SK-N-SH (cell line): ENCODE measurements at regions not wholly inside any gene's neighbourhood (a gene's known extent, or its start where the extent isn't known, plus 50 kb on each side); places are given as distances from the start of the nearest gene placed in this dataset.

Experiments used
- CTCF ChIA-PET: fragments of 300-600, 350-600 bp; formaldehyde crosslinking; extraction: SDS; loops from one replicate; lab custom pipeline; 2021; lab: Yijun Ruan, JAX
- POLR2A ChIA-PET: fragments of 350-600 bp; sonication (Branson Sonifier 250); formaldehyde crosslinking; extraction: SDS; loops from one replicate; lab custom pipeline; 2020; ENCODE audit warnings: antibody characterized with exemption, inconsistent platforms; lab: Yijun Ruan, JAX
- DNase-seq: peaks from one replicate; pipeline ENCODE4 v3.0.0; 2012
- H2AFZ ChIP-seq: fragments of 200-600 bp; sonication (generic); 2 replicates; pipeline ENCODE4 v1.8.1; 2016; ENCODE audit warnings: antibody characterized with exemption, mild to moderate bottlenecking, low read depth
- H3F3A ChIP-seq: fragments of 200-600 bp; sonication (generic); replicated peaks from 2 replicates; pipeline ENCODE3; 2016; ENCODE audit warnings: antibody characterized with exemption, mild to moderate bottlenecking; ENCODE audit not compliant: insufficient read depth
- H3K27ac ChIP-seq, 2 experiments: fragments of 200-500 bp in 1 of 2; fragments of 200-600 bp in 1 of 2; sonication (Bioruptor generic) in 1 of 2; sonication (generic), shearing (Covaris generic) in 1 of 2; 2 replicates each; pipeline versions ENCODE4 v1.5.1 to v1.6.1; 2014 to 2016; ENCODE audit warnings: low read depth in 2 of 2, inconsistent platforms in 1 of 2, low read length in 1 of 2, mild to moderate bottlenecking in 1 of 2, mixed read lengths in 1 of 2
- H3K27me3 ChIP-seq: fragments of 200-600 bp; sonication (generic), shearing (Covaris generic); 2 replicates; pipeline ENCODE4 v1.6.1; 2016; ENCODE audit warnings: mixed run types; ENCODE audit not compliant: insufficient read depth
- H3K36me3 ChIP-seq, 2 experiments: fragments of 200-500 bp in 1 of 2; fragments of 200-600 bp in 1 of 2; sonication (Bioruptor generic) in 1 of 2; sonication (generic) in 1 of 2; replicated peaks in 1 of 2; 2 replicates each; pipeline versions ENCODE3 to v1.5.1; 2014 to 2016; ENCODE audit warnings: low read length in 1 of 2, mild to moderate bottlenecking in 1 of 2; ENCODE audit not compliant: insufficient read depth in 2 of 2, control insufficient read depth in 1 of 2
- H3K4me1 ChIP-seq, 2 experiments: fragments of 200-500 bp in 1 of 2; fragments of 200-600 bp in 1 of 2; sonication (Bioruptor generic) in 1 of 2; sonication (generic), shearing (Covaris generic) in 1 of 2; 2 replicates each; pipeline versions ENCODE4 v1.5.1 to v1.6.1; 2014 to 2016; ENCODE audit warnings: low read depth in 1 of 2, low read length in 1 of 2, mixed run types in 1 of 2; ENCODE audit not compliant: insufficient read depth in 2 of 2, control insufficient read depth in 1 of 2
- H3K4me2 ChIP-seq: fragments of 200-600 bp; sonication (generic), shearing (Covaris generic); 2 replicates; pipeline ENCODE4 v1.6.1; 2017; ENCODE audit warnings: mixed run types
- H3K4me3 ChIP-seq, 2 experiments: fragments of 200-500 bp in 1 of 2; fragments of 200-600 bp in 1 of 2; sonication (Bioruptor generic) in 1 of 2; sonication (generic), shearing (Covaris generic) in 1 of 2; 2 replicates each; pipeline versions ENCODE4 v1.5.1 to v1.8.1; 2014 to 2016; ENCODE audit warnings: low read depth in 2 of 2, inconsistent platforms in 1 of 2, low read length in 1 of 2, mild to moderate bottlenecking in 1 of 2, mixed read lengths in 1 of 2, moderate library complexity in 1 of 2
- H3K79me2 ChIP-seq: fragments of 200-600 bp; sonication (generic); 2 replicates; pipeline ENCODE4 v1.8.1; 2017; ENCODE audit warnings: mild to moderate bottlenecking; ENCODE audit not compliant: insufficient read depth
- H3K9ac ChIP-seq: fragments of 200-600 bp; sonication (generic); 2 replicates; pipeline ENCODE4 v1.6.1; 2017; ENCODE audit warnings: mixed run types
- H3K9me2 ChIP-seq: fragments of 200-600 bp; sonication (generic); 2 replicates; pipeline ENCODE4 v1.6.1; 2017; ENCODE audit warnings: mixed run types
- H3K9me3 ChIP-seq: fragments of 200-600 bp; sonication (generic); 2 replicates; pipeline ENCODE4 v1.6.1; 2017; ENCODE audit warnings: mixed run types, mild to moderate bottlenecking, moderate library complexity
- H4K20me1 ChIP-seq: fragments of 200-600 bp; sonication (generic); 2 replicates; pipeline ENCODE4 v1.6.1; 2017; ENCODE audit warnings: mild to moderate bottlenecking, mixed run types; ENCODE audit not compliant: insufficient read depth
- EP300 ChIP-seq, 2 experiments: IDR thresholded peaks; 2 replicates each; pipeline versions ENCODE4 v1.4.0 to v1.6.1; 2012; ENCODE audit warnings: borderline replicate concordance in 1 of 2, low read depth in 1 of 2, low read length in 1 of 2
- FOSL2 ChIP-seq: IDR thresholded peaks from 2 replicates; pipeline ENCODE4 v1.4.0; 2012; ENCODE audit warnings: low read depth, mild to moderate bottlenecking, moderate library complexity, borderline replicate concordance
- GABPA ChIP-seq: IDR thresholded peaks from 2 replicates; pipeline ENCODE4 v1.4.0; 2012; ENCODE audit warnings: low read depth, mild to moderate bottlenecking
- JUND ChIP-seq: IDR thresholded peaks from 2 replicates; pipeline ENCODE4 v1.4.0; 2012
- MXI1 ChIP-seq: IDR thresholded peaks from 2 replicates; pipeline ENCODE4 v1.6.1; 2012; ENCODE audit warnings: mild to moderate bottlenecking, low read depth, low read length, improper control_type of control experiment
- NFIC ChIP-seq: IDR thresholded peaks from 2 replicates; pipeline ENCODE4 v1.4.0; 2012; ENCODE audit warnings: borderline replicate concordance
- NRF1 ChIP-seq: IDR thresholded peaks from 2 replicates; pipeline ENCODE4 v1.6.1; 2012; ENCODE audit warnings: low read depth, mild to moderate bottlenecking, low read length
- POLR2AphosphoS5 ChIP-seq: IDR thresholded peaks from 2 replicates; pipeline ENCODE4 v1.6.1; 2012; ENCODE audit warnings: low read depth, low read length
- RFX5 ChIP-seq: IDR thresholded peaks from 2 replicates; pipeline ENCODE4 v1.6.1; 2012; ENCODE audit warnings: mild to moderate bottlenecking, improper control_type of control experiment, low read length
- RXRA ChIP-seq: IDR thresholded peaks from 2 replicates; pipeline ENCODE4 v1.4.0; 2012; ENCODE audit warnings: low read depth, mild to moderate bottlenecking, borderline replicate concordance
- WGBS: methylation state at CpG from one replicate; pipeline ENCODE4 v1.1.6; 2017; ENCODE audit warnings: low lambda C conversion rate; 5-methylcytosine and 5-hydroxymethylcytosine counted together
- TF ChIP-seq, protein P1 (sequence below): IDR thresholded peaks from 2 replicates; pipeline ENCODE4; 2012
- TF ChIP-seq, protein P2 (sequence below): fragments of 200-600 bp; sonication (generic); IDR thresholded peaks from 2 replicates; pipeline ENCODE4 v1.6.1; 2017; ENCODE audit warnings: antibody characterized with exemption, mild to moderate bottlenecking, moderate library complexity
- TF ChIP-seq, protein P3 (sequence below): IDR thresholded peaks from 2 replicates; pipeline ENCODE4 v1.6.1; 2012; ENCODE audit warnings: mild to moderate bottlenecking, low read depth, low read length, moderate library complexity

DNA sequence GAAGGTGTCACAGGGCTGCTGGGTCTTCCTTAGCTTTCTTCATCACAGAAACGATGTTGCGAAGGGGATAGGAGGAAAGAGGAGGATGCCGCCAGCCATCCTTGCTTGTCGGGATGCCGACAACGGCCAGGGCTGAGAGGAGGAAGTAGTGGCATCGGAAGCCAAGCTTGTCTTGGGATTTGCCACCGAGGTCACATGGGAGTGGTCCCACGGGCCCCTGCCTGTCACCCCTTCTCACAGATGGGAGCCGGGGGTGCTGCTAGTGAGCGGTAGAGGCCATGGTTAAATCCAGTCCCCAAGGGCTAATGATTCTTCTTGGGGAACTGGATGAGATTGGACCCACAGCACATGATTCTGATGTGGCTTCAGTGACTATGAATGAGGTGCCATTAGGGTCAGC, 1375.8 kb downstream of the BRD1 start:
- POLR2A ChIA-PET, result no interaction called here
- H3K9ac ChIP-seq, result no peak overlapping the region
- WGBS, result 53% methylated on average over 7 of the region's 11 CpGs
- no peak overlapping the region for H3K27ac ChIP-seq
- no peaks in the 10 kb centered on the region for H3K9me3 ChIP-seq
- no peaks in the 10 kb centered on the region for H3K36me3 ChIP-seq
- peaks cover 13% of the 10 kb centered on the region; the same call in 1 of the 2 replicates for H3K27me3 ChIP-seq
- no peak overlapping the region for H3K4me2 ChIP-seq
- H3F3A ChIP-seq, result no peaks in the 10 kb centered on the region
- no peak overlapping the region for H3K4me3 ChIP-seq
- H3K9me2 ChIP-seq, result no peaks in the 10 kb centered on the region
- H4K20me1 ChIP-seq, result no peaks in the 10 kb centered on the region
- CTCF ChIA-PET, result no interaction called here
- TF ChIP-seq GABPA, result no peak
- TF ChIP-seq NRF1, result no peak
- no peak for TF ChIP-seq FOSL2
- TF ChIP-seq POLR2AphosphoS5, result no peak
- TF ChIP-seq RFX5, result no peak
- TF ChIP-seq MXI1, result no peak
- no peak for TF ChIP-seq JUND
- no peak for TF ChIP-seq RXRA
- TF ChIP-seq, protein P1, sequence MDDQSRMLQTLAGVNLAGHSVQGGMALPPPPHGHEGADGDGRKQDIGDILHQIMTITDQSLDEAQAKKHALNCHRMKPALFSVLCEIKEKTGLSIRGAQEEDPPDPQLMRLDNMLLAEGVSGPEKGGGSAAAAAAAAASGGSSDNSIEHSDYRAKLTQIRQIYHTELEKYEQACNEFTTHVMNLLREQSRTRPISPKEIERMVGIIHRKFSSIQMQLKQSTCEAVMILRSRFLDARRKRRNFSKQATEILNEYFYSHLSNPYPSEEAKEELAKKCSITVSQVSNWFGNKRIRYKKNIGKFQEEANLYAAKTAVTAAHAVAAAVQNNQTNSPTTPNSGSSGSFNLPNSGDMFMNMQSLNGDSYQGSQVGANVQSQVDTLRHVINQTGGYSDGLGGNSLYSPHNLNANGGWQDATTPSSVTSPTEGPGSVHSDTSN, result no peak
- no peak for TF ChIP-seq NFIC
- TF ChIP-seq, protein P2, sequence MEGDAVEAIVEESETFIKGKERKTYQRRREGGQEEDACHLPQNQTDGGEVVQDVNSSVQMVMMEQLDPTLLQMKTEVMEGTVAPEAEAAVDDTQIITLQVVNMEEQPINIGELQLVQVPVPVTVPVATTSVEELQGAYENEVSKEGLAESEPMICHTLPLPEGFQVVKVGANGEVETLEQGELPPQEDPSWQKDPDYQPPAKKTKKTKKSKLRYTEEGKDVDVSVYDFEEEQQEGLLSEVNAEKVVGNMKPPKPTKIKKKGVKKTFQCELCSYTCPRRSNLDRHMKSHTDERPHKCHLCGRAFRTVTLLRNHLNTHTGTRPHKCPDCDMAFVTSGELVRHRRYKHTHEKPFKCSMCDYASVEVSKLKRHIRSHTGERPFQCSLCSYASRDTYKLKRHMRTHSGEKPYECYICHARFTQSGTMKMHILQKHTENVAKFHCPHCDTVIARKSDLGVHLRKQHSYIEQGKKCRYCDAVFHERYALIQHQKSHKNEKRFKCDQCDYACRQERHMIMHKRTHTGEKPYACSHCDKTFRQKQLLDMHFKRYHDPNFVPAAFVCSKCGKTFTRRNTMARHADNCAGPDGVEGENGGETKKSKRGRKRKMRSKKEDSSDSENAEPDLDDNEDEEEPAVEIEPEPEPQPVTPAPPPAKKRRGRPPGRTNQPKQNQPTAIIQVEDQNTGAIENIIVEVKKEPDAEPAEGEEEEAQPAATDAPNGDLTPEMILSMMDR, result no peak
- TF ChIP-seq, protein P3, sequence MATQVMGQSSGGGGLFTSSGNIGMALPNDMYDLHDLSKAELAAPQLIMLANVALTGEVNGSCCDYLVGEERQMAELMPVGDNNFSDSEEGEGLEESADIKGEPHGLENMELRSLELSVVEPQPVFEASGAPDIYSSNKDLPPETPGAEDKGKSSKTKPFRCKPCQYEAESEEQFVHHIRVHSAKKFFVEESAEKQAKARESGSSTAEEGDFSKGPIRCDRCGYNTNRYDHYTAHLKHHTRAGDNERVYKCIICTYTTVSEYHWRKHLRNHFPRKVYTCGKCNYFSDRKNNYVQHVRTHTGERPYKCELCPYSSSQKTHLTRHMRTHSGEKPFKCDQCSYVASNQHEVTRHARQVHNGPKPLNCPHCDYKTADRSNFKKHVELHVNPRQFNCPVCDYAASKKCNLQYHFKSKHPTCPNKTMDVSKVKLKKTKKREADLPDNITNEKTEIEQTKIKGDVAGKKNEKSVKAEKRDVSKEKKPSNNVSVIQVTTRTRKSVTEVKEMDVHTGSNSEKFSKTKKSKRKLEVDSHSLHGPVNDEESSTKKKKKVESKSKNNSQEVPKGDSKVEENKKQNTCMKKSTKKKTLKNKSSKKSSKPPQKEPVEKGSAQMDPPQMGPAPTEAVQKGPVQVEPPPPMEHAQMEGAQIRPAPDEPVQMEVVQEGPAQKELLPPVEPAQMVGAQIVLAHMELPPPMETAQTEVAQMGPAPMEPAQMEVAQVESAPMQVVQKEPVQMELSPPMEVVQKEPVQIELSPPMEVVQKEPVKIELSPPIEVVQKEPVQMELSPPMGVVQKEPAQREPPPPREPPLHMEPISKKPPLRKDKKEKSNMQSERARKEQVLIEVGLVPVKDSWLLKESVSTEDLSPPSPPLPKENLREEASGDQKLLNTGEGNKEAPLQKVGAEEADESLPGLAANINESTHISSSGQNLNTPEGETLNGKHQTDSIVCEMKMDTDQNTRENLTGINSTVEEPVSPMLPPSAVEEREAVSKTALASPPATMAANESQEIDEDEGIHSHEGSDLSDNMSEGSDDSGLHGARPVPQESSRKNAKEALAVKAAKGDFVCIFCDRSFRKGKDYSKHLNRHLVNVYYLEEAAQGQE, result no peak
- TF ChIP-seq EP300 (IDR thresholded peaks at IDR 0.05; ENCODE audit: borderline replicate concordance in 1 of 2, low read depth in 1 of 2, low read length in 1 of 2), result no peak
- H3K79me2 ChIP-seq, result no peaks in the 10 kb centered on the region
- no peak overlapping the region for H2AFZ ChIP-seq
- no peaks in the 10 kb centered on the region for H3K4me1 ChIP-seq
- DNase-seq, result no peak
